Endothelial cell of umbilical vein (primary cell): ENCODE measurements at regions not wholly inside any gene's neighbourhood (a gene's known extent, or its start where the extent isn't known, plus 50 kb on each side); places are given as distances from the start of the nearest gene placed in this dataset.

Source experiments
- BruUV-seq: library from RNA; stranded (reverse); fragments of 400-500 nt; replicated peaks from 2 replicates; lab custom pipeline; 2021; lab: Mats Ljungman, UMichigan
- CTCF ChIA-PET: fragments of 300-600, 350-600 bp; sonication (Branson Sonifier 250); formaldehyde crosslinking; loops from one replicate; lab custom pipeline; 2021; ENCODE audit warnings: antibody characterized with exemption, inconsistent platforms; lab: Charles Lee
- POLR2A ChIA-PET: fragments of 300-600, 350-600 bp; sonication (Branson Sonifier 250); formaldehyde crosslinking; loops from one replicate; lab custom pipeline; 2021; ENCODE audit warnings: antibody characterized with exemption, inconsistent platforms; lab: Charles Lee
- DNase-seq: peaks from one replicate; pipeline ENCODE4 v3.0.0-alpha.2; 2011; ENCODE audit warnings: low read depth, low spot score
- FAIRE-seq: peaks from 2 replicates; lab custom pipeline; 2011; peaks lifted over from hg19 to GRCh38; lab: Jason Lieb, UNC
- H2AFZ ChIP-seq: 2 replicates; pipeline ENCODE4 v1.6.0; 2012; ENCODE audit warnings: low read depth, low read length, control low read depth, inconsistent platforms
- H3K27ac ChIP-seq: 2 replicates; pipeline ENCODE4 v1.5.1; 2011; ENCODE audit warnings: low read depth, mild to moderate bottlenecking, control low read depth, low read length, moderate library complexity; ENCODE audit not compliant: insufficient read depth
- H3K27me3 ChIP-seq, 2 experiments: 2 replicates each; pipeline versions ENCODE4 v1.6.0 to v1.6.1; 2011; ENCODE audit warnings: low read length in 2 of 2, mixed read lengths in 1 of 2; ENCODE audit not compliant: control insufficient read depth in 2 of 2, insufficient read depth in 2 of 2
- H3K36me3 ChIP-seq, 2 experiments: 2 replicates in 1 of 2; 3 replicates in 1 of 2; pipeline ENCODE4 v1.5.1; 2011; ENCODE audit warnings: low read length in 2 of 2, mild to moderate bottlenecking in 1 of 2, moderate library complexity in 1 of 2; ENCODE audit not compliant: control insufficient read depth in 2 of 2, insufficient read depth in 2 of 2; ENCODE audit errors: extremely low read depth in 1 of 2
- H3K4me1 ChIP-seq: 3 replicates; pipeline ENCODE4 v1.5.1; 2011; ENCODE audit warnings: mild to moderate bottlenecking, low read length; ENCODE audit not compliant: control insufficient read depth, insufficient read depth; ENCODE audit errors: extremely low read depth
- H3K4me2 ChIP-seq: 2 replicates; pipeline ENCODE4 v1.6.1; 2011; ENCODE audit warnings: low read length, control low read depth, mixed read lengths; ENCODE audit not compliant: insufficient read depth
- H3K4me3 ChIP-seq, 3 experiments: fragments of 200-600 bp in 1 of 3; sonication (generic), shearing (Covaris generic) in 1 of 3; replicated peaks in 1 of 3; 2 replicates each; pipeline ENCODE4 v1.5.1; 2011 to 2016; ENCODE audit warnings: control low read depth in 3 of 3, low read length in 3 of 3, mild to moderate bottlenecking in 2 of 3, inconsistent platforms in 1 of 3, low read depth in 1 of 3, moderate library complexity in 1 of 3; ENCODE audit not compliant: insufficient read depth in 1 of 3
- H3K79me2 ChIP-seq: 2 replicates; pipeline ENCODE4 v1.6.0; 2012; ENCODE audit warnings: low read length, inconsistent platforms; ENCODE audit not compliant: control insufficient read depth, insufficient read depth
- H3K9ac ChIP-seq: replicated peaks from 2 replicates; pipeline ENCODE3; 2011; ENCODE audit warnings: low read length, control low read depth; ENCODE audit not compliant: insufficient read depth; ENCODE audit errors: extremely low read depth
- H3K9me1 ChIP-seq: replicated peaks from 3 replicates; pipeline ENCODE4 v1.6.0; 2011; ENCODE audit warnings: mild to moderate bottlenecking, low read length; ENCODE audit not compliant: control insufficient read depth, insufficient read depth; ENCODE audit errors: extremely low read depth
- H3K9me3 ChIP-seq: replicated peaks from 2 replicates; pipeline ENCODE4 v1.5.1; 2012; ENCODE audit warnings: low read length, inconsistent platforms; ENCODE audit not compliant: control insufficient read depth, insufficient read depth
- H4K20me1 ChIP-seq: replicated peaks from 2 replicates; pipeline ENCODE3; 2011; ENCODE audit warnings: mild to moderate bottlenecking, low read length; ENCODE audit not compliant: control insufficient read depth, insufficient read depth; ENCODE audit errors: extremely low read depth
- CTCF ChIP-seq, 2 donors: IDR thresholded peaks; 1 replicate in 1 of 2; 2 replicates in 1 of 2; pipeline ENCODE4 v1.5.1; 2011; ENCODE audit warnings: low read length in 2 of 2, mild to moderate bottlenecking in 2 of 2, moderate library complexity in 2 of 2, control low read depth in 1 of 2, inconsistent platforms in 1 of 2, low read depth in 1 of 2; ENCODE audit not compliant: insufficient read depth in 1 of 2; ENCODE audit errors: extremely low read depth in 1 of 2
- EZH2 ChIP-seq: IDR thresholded peaks from 2 replicates; pipeline ENCODE4 v1.6.1; 2012; ENCODE audit warnings: borderline replicate concordance, low read depth, mild to moderate bottlenecking, moderate library complexity, low read length, inconsistent platforms; ENCODE audit not compliant: severe bottlenecking
- FOS ChIP-seq: IDR thresholded peaks from 2 replicates; pipeline ENCODE4 v1.6.1; 2011; ENCODE audit warnings: mild to moderate bottlenecking, low read length, moderate library complexity, borderline replicate concordance; ENCODE audit not compliant: insufficient read depth
- JUN ChIP-seq: IDR thresholded peaks from 2 replicates; pipeline ENCODE4 v1.6.1; 2011; ENCODE audit warnings: borderline replicate concordance, low read depth; ENCODE audit not compliant: insufficient read length, insufficient read depth
- MYC ChIP-seq: IDR thresholded peaks from one replicate; pipeline ENCODE4 v1.6.1; 2011; ENCODE audit warnings: mild to moderate bottlenecking, low read depth, low read length
- POLR2A ChIP-seq: IDR thresholded peaks from 2 replicates; pipeline ENCODE4 v1.6.1; 2012; ENCODE audit warnings: low read depth, mild to moderate bottlenecking, control low read depth, low read length
- POLR2AphosphoS5 ChIP-seq: IDR thresholded peaks from 2 replicates; pipeline ENCODE4 v1.6.1; 2012; ENCODE audit warnings: low read depth, mild to moderate bottlenecking, control low read depth, low read length, moderate library complexity; ENCODE audit not compliant: insufficient read depth
- dilution Hi-C: fragments of 300-500 bp; cut with MboI; formaldehyde crosslinking; loops from one replicate; pipeline ENCODE4 v1.15.0; 2019; ENCODE audit warnings: low sequenced_read_pairs; ENCODE audit not compliant: extremely low pct_ligation_motif_present
- intact Hi-C: fragments of 100-400 bp; cut with micrococcal nuclease; formaldehyde crosslinking; loops from one replicate; pipeline ENCODE4 v1.10.0; 2022

- DNase-seq: no peak
- H3K4me3 ChIP-seq: no peak overlapping the region
- H3K27me3 ChIP-seq: peaks cover 3 to 6% of the 10 kb centered on the region in 2 experiments
- TF ChIP-seq MYC (no peak), POLR2AphosphoS5 (no peak), CTCF (IDR thresholded peaks at IDR 0.05; ENCODE audit: extremely low read depth in 1 of 2, insufficient read depth in 1 of 2, low read depth in 1 of 2, low read length in 2 of 2) (no peak), EZH2 (no peak)
- no peaks in the 10 kb centered on the region for H3K36me3 ChIP-seq
- no peak overlapping the region for H2AFZ ChIP-seq
- no peak for FAIRE-seq
- no peaks in the 10 kb centered on the region for H3K9me1 ChIP-seq
- H3K9me3 ChIP-seq: no peaks in the 10 kb centered on the region
- intact Hi-C loops (no loop called here), dilution Hi-C loops (no loop called here)
- H3K9ac ChIP-seq: no peak overlapping the region
- H3K79me2 ChIP-seq: no peaks in the 10 kb centered on the region
- no peaks in the 10 kb centered on the region for H4K20me1 ChIP-seq
- H3K4me2 ChIP-seq: no peak overlapping the region
- ChIA-PET POLR2A (no interaction called here), CTCF (no interaction called here)
- no peaks in the 10 kb centered on the region for H3K4me1 ChIP-seq
- BruUV-seq: no TSS peak
- H3K27ac ChIP-seq: no peak overlapping the region
Measured at GRCh38 chr10:78571286-78571685, 497.5 kb upstream of the ZMIZ1 start.

- Histone ChIP-seq H3K4me2 (no peak overlapping the region), H4K20me1 (no peaks in the 10 kb centered on the region), H3K4me3 (no peak overlapping the region), H3K9me1 (no peaks in the 10 kb centered on the region), H3K36me3 (no peaks in the 10 kb centered on the region), H3K27me3 (peaks cover 3 to 6% of the 10 kb centered on the region in 2 experiments), H3K79me2 (no peaks in the 10 kb centered on the region), H2AFZ (no peak overlapping the region), H3K9me3 (no peaks in the 10 kb centered on the region), H3K9ac (no peak overlapping the region), H3K4me1 (no peaks in the 10 kb centered on the region), H3K27ac (no peak overlapping the region)
- TF ChIP-seq MYC: no peak
- no peak for TF ChIP-seq POLR2A
- no peak for TF ChIP-seq EZH2
- no peak for TF ChIP-seq FOS
- no peak for TF ChIP-seq POLR2AphosphoS5
- no peak for TF ChIP-seq JUN
- no peak for TF ChIP-seq CTCF (IDR thresholded peaks at IDR 0.05; ENCODE audit: extremely low read depth in 1 of 2, insufficient read depth in 1 of 2, low read depth in 1 of 2, low read length in 2 of 2)
- ChIA-PET CTCF (no interaction called here), POLR2A (no interaction called here)
- no TSS peak for BruUV-seq
- dilution Hi-C loops: no loop called here
- DNase-seq (no peak), FAIRE-seq (no peak)
- intact Hi-C loops: no loop called here
Measured at GRCh38 chr10:78571891-78572290, 496.9 kb upstream of the ZMIZ1 start.
